Activated B cell treated with CpG ODN at 0.5 μM for 24 hours (primary cell): ENCODE measurements at regions not wholly inside any gene's neighbourhood (a gene's known extent, or its start where the extent isn't known, plus 50 kb on each side); places are given as distances from the start of the nearest gene placed in this dataset.

Experiments used
- ATAC-seq: fragments of 200-7000 bp; cut with Tn5 transposase; one replicate; pipeline ENCODE4 v1.10.0; 2021; ENCODE audit warnings: low read depth, mild to moderate bottlenecking, moderate library complexity
- CTCF ChIA-PET: fragments of 350-600 bp; sonication (Branson Sonifier 250); formaldehyde crosslinking; loops from one replicate; lab custom pipeline; 2021; ENCODE audit warnings: antibody characterized with exemption; lab: Charles Lee
- POLR2A ChIA-PET: fragments of 350-600 bp; sonication (Branson Sonifier 250); formaldehyde crosslinking; loops from one replicate; lab custom pipeline; 2021; ENCODE audit warnings: antibody characterized with exemption; lab: Charles Lee
- DNase-seq: peaks from one replicate; pipeline ENCODE4 v3.0.0; 2022
- H3K27ac Mint-ChIP-seq: one replicate; pipeline ENCODE4 v1.8.0; 2020; ENCODE audit warnings: mixed read lengths
- H3K27me3 Mint-ChIP-seq: one replicate; pipeline ENCODE4 v1.8.0; 2021; ENCODE audit warnings: mixed read lengths
- H3K36me3 Mint-ChIP-seq: one replicate; pipeline ENCODE4 v1.8.0; 2021; ENCODE audit warnings: low read depth, mixed read lengths
- H3K4me1 Mint-ChIP-seq: one replicate; pipeline ENCODE4 v1.8.0; 2021; ENCODE audit warnings: mixed read lengths
- H3K4me3 Mint-ChIP-seq: one replicate; pipeline ENCODE4 v1.8.0; 2020; ENCODE audit warnings: mild to moderate bottlenecking, mixed read lengths
- H3K9me3 Mint-ChIP-seq: one replicate; pipeline ENCODE4 v1.8.0; 2020; ENCODE audit warnings: mixed read lengths
- intact Hi-C: fragments of 100-400 bp; cut with micrococcal nuclease; formaldehyde crosslinking; loops from one replicate; pipeline ENCODE4 v1.15.1; 2024
- TF ChIP-seq, protein P1 (sequence below): fragments of 200-600 bp; IDR thresholded peaks from one replicate; pipeline ENCODE4 v1.8.0; 2022; ENCODE audit warnings: antibody characterized with exemption, mild to moderate bottlenecking

DNA sequence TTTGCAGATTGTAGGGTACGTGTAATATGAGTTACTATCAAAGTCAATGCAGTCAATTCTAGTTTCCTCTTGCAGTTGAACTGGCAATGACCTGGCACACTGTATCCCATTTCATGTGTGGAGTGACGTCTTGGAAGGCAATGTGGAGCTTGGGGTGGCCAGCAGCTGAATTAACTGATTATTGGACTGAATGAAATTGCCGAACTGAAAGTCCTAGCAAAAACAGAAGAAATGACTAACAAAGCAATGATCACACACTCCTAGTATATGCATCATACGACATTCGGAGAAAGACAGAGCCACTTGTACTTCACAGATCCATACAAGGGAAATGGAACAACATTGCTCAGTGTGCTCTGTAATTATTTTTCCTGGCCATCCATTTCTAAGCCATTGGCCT is 259.1 kb upstream of the DAPK1 start:
- POLR2A ChIA-PET, result no interaction called here
- H3K36me3 Mint-ChIP-seq, result no peaks in the 10 kb centered on the region
- CTCF ChIA-PET, result no interaction called here
- no peaks in the 10 kb centered on the region for H3K27me3 Mint-ChIP-seq
- H3K9me3 Mint-ChIP-seq, result no peaks in the 10 kb centered on the region
- no peaks in the 10 kb centered on the region for H3K4me1 Mint-ChIP-seq
- H3K4me3 Mint-ChIP-seq, result no peak overlapping the region
- ATAC-seq (no peak), DNase-seq (no peak)
- TF ChIP-seq, protein P1, sequence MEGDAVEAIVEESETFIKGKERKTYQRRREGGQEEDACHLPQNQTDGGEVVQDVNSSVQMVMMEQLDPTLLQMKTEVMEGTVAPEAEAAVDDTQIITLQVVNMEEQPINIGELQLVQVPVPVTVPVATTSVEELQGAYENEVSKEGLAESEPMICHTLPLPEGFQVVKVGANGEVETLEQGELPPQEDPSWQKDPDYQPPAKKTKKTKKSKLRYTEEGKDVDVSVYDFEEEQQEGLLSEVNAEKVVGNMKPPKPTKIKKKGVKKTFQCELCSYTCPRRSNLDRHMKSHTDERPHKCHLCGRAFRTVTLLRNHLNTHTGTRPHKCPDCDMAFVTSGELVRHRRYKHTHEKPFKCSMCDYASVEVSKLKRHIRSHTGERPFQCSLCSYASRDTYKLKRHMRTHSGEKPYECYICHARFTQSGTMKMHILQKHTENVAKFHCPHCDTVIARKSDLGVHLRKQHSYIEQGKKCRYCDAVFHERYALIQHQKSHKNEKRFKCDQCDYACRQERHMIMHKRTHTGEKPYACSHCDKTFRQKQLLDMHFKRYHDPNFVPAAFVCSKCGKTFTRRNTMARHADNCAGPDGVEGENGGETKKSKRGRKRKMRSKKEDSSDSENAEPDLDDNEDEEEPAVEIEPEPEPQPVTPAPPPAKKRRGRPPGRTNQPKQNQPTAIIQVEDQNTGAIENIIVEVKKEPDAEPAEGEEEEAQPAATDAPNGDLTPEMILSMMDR, result no peak
- no peak overlapping the region for H3K27ac Mint-ChIP-seq
- intact Hi-C loops, result no loop called here

DNA sequence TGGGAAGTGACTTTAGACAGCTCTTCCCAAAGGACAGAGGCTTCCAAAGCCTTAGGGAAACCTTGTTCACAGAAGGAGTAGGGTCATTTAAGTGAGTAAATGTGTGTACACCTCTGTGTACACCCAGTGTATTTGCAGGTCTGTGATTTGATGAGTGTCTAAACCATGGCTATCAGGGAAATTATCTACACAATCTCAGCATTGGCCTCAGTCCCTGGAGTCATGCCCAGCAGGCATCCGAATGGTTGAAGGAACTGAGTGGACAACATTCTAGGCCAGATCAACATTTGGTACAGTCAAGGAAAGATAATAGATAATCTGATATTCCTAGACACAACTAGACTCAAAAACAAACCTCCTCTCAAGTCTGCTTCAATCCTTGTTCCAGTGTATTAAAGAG is 258.4 kb upstream of the DAPK1 start:
- TF ChIP-seq, protein P1, result no peak
- no peaks in the 10 kb centered on the region for H3K36me3 Mint-ChIP-seq
- H3K4me1 Mint-ChIP-seq, result no peaks in the 10 kb centered on the region
- CTCF ChIA-PET, result no interaction called here
- H3K27ac Mint-ChIP-seq, result no peak overlapping the region
- H3K9me3 Mint-ChIP-seq, result no peaks in the 10 kb centered on the region
- H3K4me3 Mint-ChIP-seq, result no peak overlapping the region
- ATAC-seq (no peak), DNase-seq (no peak)
- POLR2A ChIA-PET, result no interaction called here
- H3K27me3 Mint-ChIP-seq, result no peaks in the 10 kb centered on the region
- intact Hi-C loops, result no loop called here

DNA sequence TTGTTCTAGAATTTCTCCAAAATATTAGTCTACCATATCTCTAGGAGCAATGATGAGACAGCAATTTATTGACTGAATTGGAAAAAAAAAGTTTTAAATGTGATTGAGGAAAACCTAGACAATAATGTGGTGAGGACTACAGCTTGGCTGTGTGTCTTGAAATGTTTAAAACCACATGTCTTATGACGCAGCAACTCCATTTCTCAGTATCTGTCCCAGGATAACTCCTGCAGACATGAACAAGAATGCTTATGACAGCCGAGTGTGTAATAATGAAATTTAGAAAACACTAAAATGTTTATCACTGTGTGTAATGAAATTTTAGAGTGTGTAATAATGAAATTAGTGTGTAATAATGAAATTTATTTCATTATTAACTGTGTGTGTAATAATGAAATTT is 254.1 kb upstream of the DAPK1 start:
- Mint-ChIP-seq H3K27me3 (no peaks in the 10 kb centered on the region), H3K4me1 (no peaks in the 10 kb centered on the region), H3K27ac (no peak overlapping the region), H3K4me3 (no peak overlapping the region), H3K36me3 (no peaks in the 10 kb centered on the region), H3K9me3 (no peaks in the 10 kb centered on the region)
- DNase-seq, result no peak
- ATAC-seq, result no peak
- POLR2A ChIA-PET, result no interaction called here
- intact Hi-C loops, result no loop called here
- TF ChIP-seq, protein P1, result no peak
- CTCF ChIA-PET, result no interaction called here

DNA sequence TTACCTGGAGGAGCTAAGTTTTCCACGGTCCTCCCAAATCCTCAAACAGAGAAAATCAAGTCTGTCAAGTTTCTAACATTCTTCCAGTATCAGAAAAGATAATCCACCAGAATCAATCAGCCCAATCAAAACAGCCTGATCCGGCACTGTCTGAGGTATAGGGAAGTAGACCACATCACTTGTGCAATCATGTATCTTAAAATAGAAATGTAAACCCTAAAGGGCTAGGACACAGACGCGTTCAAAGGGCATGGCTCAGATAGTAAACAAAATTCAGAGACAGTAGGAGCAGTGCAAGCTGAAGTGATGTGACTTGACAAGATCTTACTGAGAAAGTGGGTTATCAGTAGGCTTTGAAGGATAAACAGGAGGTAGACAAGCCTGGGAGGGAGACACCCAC is 252.4 kb upstream of the DAPK1 start:
- no peaks in the 10 kb centered on the region for H3K4me1 Mint-ChIP-seq
- H3K27me3 Mint-ChIP-seq, result no peaks in the 10 kb centered on the region
- no peak overlapping the region for H3K4me3 Mint-ChIP-seq
- TF ChIP-seq, protein P1, result no peak
- intact Hi-C loops, result no loop called here
- no peaks in the 10 kb centered on the region for H3K36me3 Mint-ChIP-seq
- no peaks in the 10 kb centered on the region for H3K9me3 Mint-ChIP-seq
- H3K27ac Mint-ChIP-seq, result no peak overlapping the region
- POLR2A ChIA-PET, result no interaction called here
- ATAC-seq (no peak), DNase-seq (no peak)
- CTCF ChIA-PET, result no interaction called here

DNA sequence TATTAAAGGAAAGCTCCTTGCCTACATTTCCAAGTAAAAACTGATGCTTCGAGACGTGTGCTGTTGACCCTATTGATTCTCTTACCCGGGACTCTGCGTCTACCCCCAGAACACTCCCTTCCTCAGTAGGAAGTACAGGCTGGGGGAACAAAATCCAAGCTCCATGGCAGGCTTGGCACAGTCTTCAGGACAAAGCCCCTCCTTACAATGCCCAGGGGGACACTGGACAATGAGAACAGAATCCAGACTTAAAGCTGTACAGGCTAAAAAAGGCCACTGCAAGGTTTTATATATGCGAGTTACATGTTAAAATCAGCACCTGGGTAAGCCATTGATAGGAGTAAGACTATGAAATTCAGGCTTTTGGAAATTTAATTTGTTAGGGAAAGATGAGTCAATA is 250.6 kb upstream of the DAPK1 start:
- intact Hi-C loops, result no loop called here
- H3K36me3 Mint-ChIP-seq, result no peaks in the 10 kb centered on the region
- no peak overlapping the region for H3K27ac Mint-ChIP-seq
- no peaks in the 10 kb centered on the region for H3K27me3 Mint-ChIP-seq
- CTCF ChIA-PET, result no interaction called here
- POLR2A ChIA-PET, result no interaction called here
- H3K4me1 Mint-ChIP-seq, result no peaks in the 10 kb centered on the region
- TF ChIP-seq, protein P1, result no peak
- H3K9me3 Mint-ChIP-seq, result no peaks in the 10 kb centered on the region
- DNase-seq (no peak), ATAC-seq (no peak)
- H3K4me3 Mint-ChIP-seq, result no peak overlapping the region
